Neuronal stem cell (in vitro differentiated cells): ENCODE measurements at regions not wholly inside any gene's neighbourhood (a gene's known extent, or its start where the extent isn't known, plus 50 kb on each side); places are given as distances from the start of the nearest gene placed in this dataset.

Experiments
- DNase-seq: peaks from one replicate; pipeline ENCODE4 v3.0.0-alpha.2; 2013; ENCODE audit warnings: low spot score
- H2AFZ ChIP-seq: one replicate; pipeline ENCODE4 v1.6.1; 2013; ENCODE audit warnings: mild to moderate bottlenecking, low read length, inconsistent platforms
- H2AK5ac ChIP-seq: 2 replicates; pipeline ENCODE4 v1.6.1; 2013; ENCODE audit warnings: low read depth, mild to moderate bottlenecking, inconsistent platforms, low read length, moderate library complexity, mixed read lengths
- H2BK120ac ChIP-seq: 2 replicates; pipeline ENCODE4 v1.6.1; 2013; ENCODE audit warnings: low read depth, mild to moderate bottlenecking, inconsistent platforms, low read length, moderate library complexity, mixed read lengths
- H2BK12ac ChIP-seq: one replicate; pipeline ENCODE4 v1.6.1; 2013; ENCODE audit warnings: low read length, inconsistent platforms
- H2BK15ac ChIP-seq: 2 replicates; pipeline ENCODE4 v1.6.1; 2013; ENCODE audit warnings: mild to moderate bottlenecking, low read length, inconsistent platforms, mixed read lengths
- H2BK5ac ChIP-seq: one replicate; pipeline ENCODE4 v1.6.1; 2013; ENCODE audit warnings: inconsistent platforms, mild to moderate bottlenecking, low read length, moderate library complexity
- H3K14ac ChIP-seq: one replicate; pipeline ENCODE4 v1.6.1; 2013; ENCODE audit warnings: low read length, inconsistent platforms
- H3K18ac ChIP-seq: 2 replicates; pipeline ENCODE4 v1.6.1; 2013; ENCODE audit warnings: low read length, inconsistent platforms
- H3K23ac ChIP-seq: 2 replicates; pipeline ENCODE4 v1.6.1; 2013; ENCODE audit warnings: low read depth, mild to moderate bottlenecking, mixed read lengths, low read length, inconsistent platforms; ENCODE audit not compliant: poor library complexity
- H3K27ac ChIP-seq: replicated peaks from 3 replicates; pipeline ENCODE4 v1.5.1; 2013; ENCODE audit warnings: low read length, inconsistent platforms
- H3K27me3 ChIP-seq, 3 experiments: 2 replicates each; pipeline ENCODE4 v1.6.1; 2013; ENCODE audit warnings: low read length in 3 of 3, mild to moderate bottlenecking in 2 of 3, inconsistent platforms in 1 of 3, low read depth in 1 of 3, mixed read lengths in 1 of 3, moderate library complexity in 1 of 3; ENCODE audit not compliant: control insufficient read depth in 3 of 3, insufficient read depth in 3 of 3
- H3K36me3 ChIP-seq, 2 donors: replicated peaks in 1 of 2; 2 replicates each; pipeline ENCODE4 v1.6.1; 2013; ENCODE audit warnings: low read length in 2 of 2; ENCODE audit not compliant: control insufficient read depth in 2 of 2, insufficient read depth in 2 of 2
- H3K4ac ChIP-seq: 2 replicates; pipeline ENCODE4 v1.6.1; 2013; ENCODE audit warnings: inconsistent platforms, mild to moderate bottlenecking, low read length, moderate library complexity
- H3K4me1 ChIP-seq, 2 donors: 1 replicate in 1 of 2; 2 replicates in 1 of 2; pipeline ENCODE4 v1.6.1; 2013; ENCODE audit warnings: low read length in 2 of 2, low read depth in 1 of 2; ENCODE audit not compliant: control insufficient read depth in 2 of 2, insufficient read depth in 1 of 2
- H3K4me2 ChIP-seq: one replicate; pipeline ENCODE4 v1.6.1; 2013; ENCODE audit warnings: mild to moderate bottlenecking, low read length, inconsistent platforms; ENCODE audit not compliant: insufficient read depth, poor library complexity, severe bottlenecking
- H3K4me3 ChIP-seq, 2 donors: 2 replicates each; pipeline ENCODE4 v1.5.1; 2013; ENCODE audit warnings: low read length in 2 of 2, mild to moderate bottlenecking in 2 of 2, inconsistent platforms in 1 of 2, moderate library complexity in 1 of 2
- H3K79me1 ChIP-seq: one replicate; pipeline ENCODE4 v1.6.1; 2013; ENCODE audit warnings: low read depth, mild to moderate bottlenecking, inconsistent platforms, low read length, moderate library complexity
- H3K9ac ChIP-seq: one replicate; pipeline ENCODE4 v1.6.1; 2013; ENCODE audit warnings: mild to moderate bottlenecking, low read depth, low read length, inconsistent platforms; ENCODE audit not compliant: poor library complexity
- H3K9me3 ChIP-seq, 2 donors: replicated peaks in 1 of 2; 2 replicates each; pipeline versions ENCODE3 to v1.6.1; 2013; ENCODE audit warnings: low read length in 2 of 2, mild to moderate bottlenecking in 2 of 2, inconsistent platforms in 1 of 2, low read depth in 1 of 2, mixed read lengths in 1 of 2, moderate library complexity in 1 of 2; ENCODE audit not compliant: control insufficient read depth in 2 of 2, insufficient read depth in 1 of 2
- H4K8ac ChIP-seq: one replicate; pipeline ENCODE4 v1.6.1; 2013; ENCODE audit warnings: low read depth, mild to moderate bottlenecking, inconsistent platforms, low read length, moderate library complexity
- H4K91ac ChIP-seq: one replicate; pipeline ENCODE4 v1.6.1; 2013; ENCODE audit warnings: low read length, low read depth, mild to moderate bottlenecking, inconsistent platforms; ENCODE audit not compliant: poor library complexity
- WGBS, 2 donors: extraction: QIAGEN DNeasy Blood & Tissue Kit; methylation state at CpG; one replicate each; pipeline ENCODE4 v1.1.7; 2013; ENCODE audit warnings: missing lambda C conversion rate in 2 of 2, mixed read lengths in 1 of 2; ENCODE audit not compliant: insufficient read length in 2 of 2, insufficient replicate concordance in 1 of 2; ENCODE audit errors: extremely low coverage in 2 of 2; 5-methylcytosine and 5-hydroxymethylcytosine counted together

DNA sequence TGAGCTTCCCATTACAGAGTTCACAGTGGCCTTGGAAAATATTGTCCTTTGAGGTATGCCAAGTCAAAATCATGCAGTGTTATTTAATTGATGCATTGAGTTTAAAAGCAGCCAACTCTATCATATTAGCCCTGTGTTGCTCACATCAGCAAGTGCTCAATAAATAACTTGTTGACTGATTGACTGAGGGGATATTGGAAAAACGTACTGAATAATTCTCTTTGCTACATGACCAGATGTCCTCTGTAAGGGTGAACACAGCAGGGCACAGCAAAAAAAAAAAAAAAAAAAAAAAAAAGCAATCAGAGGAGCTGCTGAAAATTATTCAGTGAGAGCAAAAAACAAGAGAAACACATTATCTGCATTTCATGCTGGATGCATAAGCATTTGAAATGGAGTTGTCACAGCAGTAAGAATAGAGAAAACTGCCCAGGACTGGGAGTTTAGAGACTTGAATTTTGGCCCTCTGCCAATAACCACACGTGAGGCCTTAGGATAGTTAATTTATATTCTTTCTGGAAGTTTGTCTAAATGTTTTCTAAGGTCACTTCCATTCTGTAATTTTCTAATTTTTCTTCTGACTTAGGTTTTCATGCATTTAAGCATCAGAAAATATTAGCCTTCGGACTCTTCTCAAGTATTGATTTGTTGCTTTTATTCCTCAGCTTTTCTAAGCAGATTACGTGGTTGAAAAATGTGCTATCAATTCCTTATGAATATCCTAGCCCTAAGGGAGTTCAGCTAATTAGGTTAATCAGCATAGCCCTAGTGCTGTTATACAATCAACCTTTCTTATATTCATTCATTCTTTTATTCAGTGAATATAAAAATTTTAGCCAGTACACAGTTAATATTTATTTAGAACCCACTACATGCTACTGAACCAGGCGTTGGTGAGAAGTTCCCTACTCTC, 246.8 kb upstream of the STXBP5 start:
- Histone ChIP-seq H3K4ac (no peak overlapping the region), H2BK120ac (no peak overlapping the region), H2AFZ (no peak overlapping the region), H3K18ac (no peak overlapping the region), H2BK12ac (no peak overlapping the region), H3K4me3 (no peak overlapping the region), H4K8ac (no peak overlapping the region), H2AK5ac (no peak overlapping the region), H3K4me2 (no peak overlapping the region), H4K91ac (no peak overlapping the region), H3K4me1 (no peaks in the 10 kb centered on the region), H3K9me3 (no peaks in the 10 kb centered on the region), H3K79me1 (no peaks in the 10 kb centered on the region), H3K27me3 (no peaks in the 10 kb centered on the region), H2BK5ac (no peak overlapping the region), H3K14ac (no peak overlapping the region), H3K36me3 (no peaks in the 10 kb centered on the region), H3K27ac (no peak overlapping the region), H3K23ac (no peak overlapping the region), H3K9ac (no peak overlapping the region), H2BK15ac (no peak overlapping the region)
- WGBS, 2 donors = no CpG with 5 or more reads among the region's 5 CpGs
- DNase-seq = no peak

DNA sequence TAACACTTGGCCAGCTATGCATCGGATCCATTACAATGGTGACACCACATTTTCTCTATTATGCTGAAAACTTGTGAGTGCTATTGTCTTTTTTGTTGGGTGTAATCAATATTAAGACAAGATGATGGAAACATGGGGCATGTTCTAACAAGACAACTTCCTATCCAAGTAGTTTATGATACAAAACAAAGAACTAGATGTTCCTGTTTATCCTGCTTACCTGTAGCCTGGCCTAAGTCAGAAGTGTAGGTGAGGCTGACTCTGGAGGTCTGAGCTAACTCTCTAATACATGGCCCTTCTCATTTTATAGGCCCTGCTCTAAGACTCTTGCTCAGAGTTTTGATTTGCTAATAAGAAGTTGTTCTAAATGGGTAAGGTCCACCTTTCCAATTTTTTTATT, 242.4 kb upstream of the STXBP5 start:
- Histone ChIP-seq H2AK5ac (no peak overlapping the region), H3K27ac (no peak overlapping the region), H3K18ac (no peak overlapping the region), H2BK120ac (no peak overlapping the region), H3K23ac (no peak overlapping the region), H2BK15ac (no peak overlapping the region), H2AFZ (no peak overlapping the region), H3K79me1 (no peaks in the 10 kb centered on the region), H3K4me3 (no peak overlapping the region), H2BK12ac (no peak overlapping the region), H3K4ac (no peak overlapping the region), H3K4me1 (no peaks in the 10 kb centered on the region), H3K9ac (no peak overlapping the region), H2BK5ac (no peak overlapping the region), H3K9me3 (peaks cover 3 to 9% of the 10 kb centered on the region in 2 donors), H3K14ac (no peak overlapping the region), H4K8ac (no peak overlapping the region), H4K91ac (no peak overlapping the region), H3K36me3 (no peaks in the 10 kb centered on the region), H3K27me3 (no peaks in the 10 kb centered on the region), H3K4me2 (no peak overlapping the region)
- WGBS, 2 donors = no CpG with 5 or more reads among the region's 1 CpG
- DNase-seq = no peak

DNA sequence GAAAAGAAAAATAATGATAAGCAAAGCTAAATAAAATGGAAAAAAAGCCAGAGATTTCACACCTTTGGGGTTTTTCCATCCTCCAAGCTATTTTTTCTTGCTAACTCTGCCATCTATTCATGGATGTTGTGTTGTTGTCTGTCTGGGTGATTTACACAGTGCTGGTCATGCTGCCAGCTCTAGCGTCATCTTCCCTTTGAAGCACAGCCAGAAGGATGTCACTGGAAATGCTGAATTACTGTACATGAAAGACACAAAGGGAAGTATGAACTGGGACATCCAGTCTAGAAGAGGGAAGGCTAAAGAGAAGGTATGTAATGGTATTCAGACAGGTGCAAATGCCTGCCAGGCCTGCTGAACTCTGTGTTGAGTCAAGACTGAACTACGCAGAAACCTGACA, 241.9 kb upstream of the STXBP5 start:
- Histone ChIP-seq H2BK12ac (no peak overlapping the region), H3K18ac (no peak overlapping the region), H2BK15ac (no peak overlapping the region), H2BK120ac (no peak overlapping the region), H3K4me1 (no peaks in the 10 kb centered on the region), H4K91ac (no peak overlapping the region), H3K36me3 (no peaks in the 10 kb centered on the region), H3K4me2 (no peak overlapping the region), H3K9me3 (peaks cover 3 to 9% of the 10 kb centered on the region in 2 donors), H3K79me1 (no peaks in the 10 kb centered on the region), H2AK5ac (no peak overlapping the region), H3K4ac (no peak overlapping the region), H2AFZ (no peak overlapping the region), H2BK5ac (no peak overlapping the region), H3K9ac (no peak overlapping the region), H3K23ac (no peak overlapping the region), H3K27me3 (no peaks in the 10 kb centered on the region), H3K4me3 (no peak overlapping the region), H3K27ac (no peak overlapping the region), H3K14ac (no peak overlapping the region), H4K8ac (no peak overlapping the region)
- no peak for DNase-seq
- WGBS, 2 donors = no CpG with 5 or more reads among the region's 2 CpGs

DNA sequence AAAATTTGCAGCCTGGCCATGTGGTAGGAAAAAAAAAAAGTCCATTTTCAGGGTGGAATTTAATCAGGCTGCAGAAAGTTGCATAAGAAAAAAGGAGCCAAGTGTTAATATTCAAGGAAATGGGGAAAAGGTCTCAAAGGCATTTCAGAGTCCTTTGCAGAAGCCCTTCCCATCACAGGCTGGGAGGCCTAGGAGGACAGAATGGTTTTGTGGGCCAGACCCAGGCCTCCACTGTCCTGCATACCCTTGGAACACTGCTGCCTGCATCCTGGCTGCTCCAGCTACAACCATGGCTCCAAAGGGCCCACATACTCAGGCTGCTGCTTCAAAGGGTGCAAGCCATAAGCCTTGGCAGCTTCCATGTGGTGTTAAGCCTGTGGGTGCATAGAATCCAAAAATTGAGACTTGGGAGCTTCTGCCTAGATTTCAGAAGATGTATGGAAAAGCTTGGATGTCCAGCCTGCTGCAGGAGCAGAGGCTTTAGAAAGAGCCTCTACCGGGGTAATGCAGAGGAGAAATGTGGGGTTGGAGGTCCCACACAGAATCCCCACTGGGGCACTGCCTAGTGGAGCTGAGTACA, 239.0 kb upstream of the STXBP5 start:
- no peak for DNase-seq
- H3K14ac ChIP-seq = no peak overlapping the region
- H3K18ac ChIP-seq = no peak overlapping the region
- no CpG with 5 or more reads among the region's 1 CpG for WGBS, 2 donors
- H2AK5ac ChIP-seq = no peak overlapping the region
- no peaks in the 10 kb centered on the region for H3K79me1 ChIP-seq
- H4K8ac ChIP-seq = no peak overlapping the region
- no peaks in the 10 kb centered on the region for H3K36me3 ChIP-seq
- no peak overlapping the region for H4K91ac ChIP-seq
- H3K27me3 ChIP-seq = no peaks in the 10 kb centered on the region
- H3K23ac ChIP-seq = no peak overlapping the region
- H3K27ac ChIP-seq = no peak overlapping the region
- H3K9me3 ChIP-seq = peaks cover 3 to 9% of the 10 kb centered on the region in 2 donors
- no peak overlapping the region for H2BK12ac ChIP-seq
- H2BK120ac ChIP-seq = no peak overlapping the region
- H2BK15ac ChIP-seq = no peak overlapping the region
- H2BK5ac ChIP-seq = no peak overlapping the region
- no peak overlapping the region for H3K4ac ChIP-seq
- H2AFZ ChIP-seq = no peak overlapping the region
- H3K4me2 ChIP-seq = no peak overlapping the region
- H3K9ac ChIP-seq = no peak overlapping the region
- H3K4me1 ChIP-seq = no peaks in the 10 kb centered on the region
- no peak overlapping the region for H3K4me3 ChIP-seq
